PFSK-1 (cell line): ENCODE measurements at regions not wholly inside any gene's neighbourhood (a gene's known extent, or its start where the extent isn't known, plus 50 kb on each side); places are given as distances from the start of the nearest gene placed in this dataset.

ENCODE experiments used
- FOXP2 ChIP-seq: optimal IDR thresholded peaks from 2 replicates; pipeline ENCODE3; 2011; ENCODE audit warnings: borderline replicate concordance, control low read depth, inconsistent platforms; ENCODE audit not compliant: insufficient read depth; ENCODE audit errors: extremely low read length, extremely low read depth
- POLR2AphosphoS5 ChIP-seq: IDR thresholded peaks from 2 replicates; pipeline ENCODE4 v1.6.1; 2012; ENCODE audit warnings: low read depth, mild to moderate bottlenecking, control low read depth, low read length, moderate library complexity
- SIN3A ChIP-seq: IDR thresholded peaks from 2 replicates; pipeline ENCODE4 v1.6.1; 2012; ENCODE audit warnings: mild to moderate bottlenecking, low read length, moderate library complexity, borderline replicate concordance; ENCODE audit not compliant: insufficient read depth
- TAF1 ChIP-seq: IDR thresholded peaks from 2 replicates; pipeline ENCODE4 v1.6.1; 2012; ENCODE audit warnings: low read length, control low read depth, borderline replicate concordance; ENCODE audit not compliant: insufficient read depth
- TF ChIP-seq, protein P1 (sequence below), 2 experiments: IDR thresholded peaks; 2 replicates each; pipeline versions ENCODE4 v1.6.1 to v1.8.0; 2011 to 2012; ENCODE audit warnings: low read depth in 2 of 2, low read length in 2 of 2, control low read depth in 1 of 2, inconsistent platforms in 1 of 2, mild to moderate bottlenecking in 1 of 2, moderate library complexity in 1 of 2; ENCODE audit not compliant: insufficient read depth in 1 of 2

DNA sequence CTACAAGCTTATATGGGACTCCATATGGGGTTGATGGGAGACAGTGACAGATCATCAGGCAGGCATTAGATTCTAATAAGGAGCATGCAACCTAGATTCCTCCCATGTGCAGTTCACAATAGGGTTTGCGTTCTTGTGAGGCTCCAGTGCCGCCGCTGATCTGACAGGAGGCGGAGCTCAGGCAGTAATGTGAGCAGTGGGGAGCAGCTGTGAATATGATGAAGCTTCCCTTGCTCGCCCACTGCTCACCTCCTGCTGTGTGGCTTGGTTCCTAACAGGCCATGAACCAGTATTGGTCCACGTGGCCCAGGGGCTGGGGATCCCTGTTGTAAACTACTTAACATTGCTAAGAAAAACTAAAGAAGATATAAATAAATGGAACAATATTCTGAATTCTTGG, 378.4 kb downstream of the KCNRG start:
- TF ChIP-seq, protein P1, sequence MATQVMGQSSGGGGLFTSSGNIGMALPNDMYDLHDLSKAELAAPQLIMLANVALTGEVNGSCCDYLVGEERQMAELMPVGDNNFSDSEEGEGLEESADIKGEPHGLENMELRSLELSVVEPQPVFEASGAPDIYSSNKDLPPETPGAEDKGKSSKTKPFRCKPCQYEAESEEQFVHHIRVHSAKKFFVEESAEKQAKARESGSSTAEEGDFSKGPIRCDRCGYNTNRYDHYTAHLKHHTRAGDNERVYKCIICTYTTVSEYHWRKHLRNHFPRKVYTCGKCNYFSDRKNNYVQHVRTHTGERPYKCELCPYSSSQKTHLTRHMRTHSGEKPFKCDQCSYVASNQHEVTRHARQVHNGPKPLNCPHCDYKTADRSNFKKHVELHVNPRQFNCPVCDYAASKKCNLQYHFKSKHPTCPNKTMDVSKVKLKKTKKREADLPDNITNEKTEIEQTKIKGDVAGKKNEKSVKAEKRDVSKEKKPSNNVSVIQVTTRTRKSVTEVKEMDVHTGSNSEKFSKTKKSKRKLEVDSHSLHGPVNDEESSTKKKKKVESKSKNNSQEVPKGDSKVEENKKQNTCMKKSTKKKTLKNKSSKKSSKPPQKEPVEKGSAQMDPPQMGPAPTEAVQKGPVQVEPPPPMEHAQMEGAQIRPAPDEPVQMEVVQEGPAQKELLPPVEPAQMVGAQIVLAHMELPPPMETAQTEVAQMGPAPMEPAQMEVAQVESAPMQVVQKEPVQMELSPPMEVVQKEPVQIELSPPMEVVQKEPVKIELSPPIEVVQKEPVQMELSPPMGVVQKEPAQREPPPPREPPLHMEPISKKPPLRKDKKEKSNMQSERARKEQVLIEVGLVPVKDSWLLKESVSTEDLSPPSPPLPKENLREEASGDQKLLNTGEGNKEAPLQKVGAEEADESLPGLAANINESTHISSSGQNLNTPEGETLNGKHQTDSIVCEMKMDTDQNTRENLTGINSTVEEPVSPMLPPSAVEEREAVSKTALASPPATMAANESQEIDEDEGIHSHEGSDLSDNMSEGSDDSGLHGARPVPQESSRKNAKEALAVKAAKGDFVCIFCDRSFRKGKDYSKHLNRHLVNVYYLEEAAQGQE (IDR thresholded peaks at IDR 0.05; ENCODE audit: insufficient read depth in 1 of 2, low read depth in 2 of 2, low read length in 2 of 2), result no peak
- no peak for TF ChIP-seq FOXP2
- TF ChIP-seq TAF1, result no peak
- no peak for TF ChIP-seq POLR2AphosphoS5
- TF ChIP-seq SIN3A, result no peak

DNA sequence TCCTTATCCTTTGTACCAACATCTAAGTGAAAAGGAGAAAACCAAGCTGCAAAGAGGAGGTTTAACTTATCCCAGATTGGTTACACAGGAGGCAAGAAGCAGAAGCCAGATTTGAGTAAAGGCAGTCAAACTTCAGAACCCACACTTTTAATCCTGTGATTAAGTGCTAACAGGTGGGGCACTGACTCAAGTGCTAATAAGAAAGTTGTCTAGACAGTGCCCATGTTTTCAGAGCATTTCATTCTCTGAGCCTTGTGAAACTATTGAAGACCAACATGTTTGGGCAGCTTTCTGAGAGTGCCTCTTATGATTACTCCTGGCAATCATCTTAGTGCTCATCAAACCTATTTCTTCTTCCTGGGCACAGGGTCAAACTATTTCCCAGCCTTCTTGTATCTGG, 380.8 kb downstream of the KCNRG start:
- TF ChIP-seq TAF1, result no peak

GRCh38 chr13:50400035-50400726, 384.9 kb downstream of the KCNRG start:
- TF ChIP-seq POLR2AphosphoS5 (no peak), FOXP2 (no peak)

- TF ChIP-seq SIN3A (no peak), POLR2AphosphoS5 (no peak), TAF1 (no peak), FOXP2 (no peak)
- TF ChIP-seq, protein P1 (IDR thresholded peaks at IDR 0.05; ENCODE audit: insufficient read depth in 1 of 2, low read depth in 2 of 2, low read length in 2 of 2), result no peak
Observed at GRCh38 chr13:50401049-50401505, 385.8 kb downstream of the KCNRG start.

- TF ChIP-seq, protein P1 (IDR thresholded peaks at IDR 0.05; ENCODE audit: insufficient read depth in 1 of 2, low read depth in 2 of 2, low read length in 2 of 2), result no peak
- TF ChIP-seq POLR2AphosphoS5, result no peak
- TF ChIP-seq SIN3A, result no peak
- no peak for TF ChIP-seq FOXP2
- TF ChIP-seq TAF1, result no peak
Observed at GRCh38 chr13:50401721-50402465, 386.6 kb downstream of the KCNRG start.

DNA sequence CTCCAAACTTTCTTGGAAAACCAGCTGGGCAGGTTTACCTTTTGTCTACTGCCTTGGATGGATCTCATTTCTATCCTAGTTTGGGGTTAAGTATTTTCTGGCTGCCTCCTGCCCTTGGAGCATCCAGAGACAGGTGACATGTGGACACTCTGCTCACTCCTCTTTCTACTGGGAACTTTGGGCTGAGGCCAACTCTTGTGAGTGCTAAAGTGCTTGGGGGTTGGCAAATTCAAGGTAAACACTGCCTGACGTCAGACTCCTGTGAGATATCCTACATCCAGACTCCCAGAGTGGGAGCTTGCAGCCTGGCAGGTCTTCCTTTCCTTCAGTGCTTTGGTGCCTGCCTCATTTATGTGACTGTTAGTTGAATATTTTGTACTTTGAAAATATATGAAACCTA, 388.1 kb downstream of the KCNRG start:
- TF ChIP-seq TAF1 (no peak), FOXP2 (no peak), POLR2AphosphoS5 (no peak), SIN3A (no peak)

DNA sequence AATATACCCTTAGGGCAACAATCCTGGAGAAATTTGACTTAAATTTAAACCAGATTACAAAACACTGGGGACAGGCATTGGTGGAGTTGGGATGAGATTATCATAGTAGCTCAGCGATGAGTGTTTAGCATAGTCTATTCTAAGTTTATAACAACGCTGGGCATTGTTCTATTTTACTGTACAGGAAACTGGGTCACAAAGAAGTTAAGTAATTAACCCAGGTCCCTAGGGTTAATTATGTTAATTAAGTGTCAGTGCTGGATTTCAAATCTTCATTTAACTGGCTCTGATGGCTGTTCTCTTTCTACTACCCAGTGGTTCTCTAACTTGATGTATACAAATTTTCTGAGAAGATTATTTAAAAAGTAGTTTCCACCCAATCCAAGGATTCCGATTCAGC, 388.9 kb downstream of the KCNRG start:
- TF ChIP-seq TAF1 (no peak), SIN3A (no peak), FOXP2 (no peak), POLR2AphosphoS5 (no peak)
- TF ChIP-seq, protein P1 (IDR thresholded peaks at IDR 0.05; ENCODE audit: insufficient read depth in 1 of 2, low read depth in 2 of 2, low read length in 2 of 2), result no peak
